ENCODE measurements at regions not wholly inside any gene's neighbourhood (a gene's known extent, or its start where the extent isn't known, plus 50 kb on each side); places are given as distances from the start of the nearest gene placed in this dataset.
A peak's percentile ranks its signal among the peaks of the same experiment; 100 is the strongest.
"Not testable (repeated sequence)": the region's sequence is repeated elsewhere in the genome, so short reads cannot be mapped to it uniquely, and the experiment has no call there.

GRCh38 chr9:108270051-108270450 lies 585.7 kb downstream of the ACTL7B start:
- no peak for ATAC-seq
- intact Hi-C loops (cut with DNase I) = loop anchor here (10.0 kb wide), 1 partner anchor 785 kb away; the partner anchor contains the start of gene KLF4
- DNase-seq (ENCODE audit: low spot score) = no peak

- no peak for ATAC-seq
- intact Hi-C loops (cut with DNase I) = no loop called here
Measured at GRCh38 chr9:108269371-108269770, 586.4 kb downstream of the ACTL7B start.

GRCh38 chr9:108265065-108265464 lies 590.7 kb downstream of the ACTL7B start:
- ATAC-seq (no peak), DNase-seq (ENCODE audit: low spot score) (no peak)
- intact Hi-C loops (cut with DNase I) = no loop called here

More at GRCh38 chr9:108269371-108269770, 586.4 kb downstream of the ACTL7B start:
- DNase-seq (ENCODE audit: low spot score) = no peak

GRCh38 chr9:108264093-108264492 lies 591.7 kb downstream of the ACTL7B start:
- no peak for ATAC-seq
- DNase-seq (ENCODE audit: low spot score) = no peak
- intact Hi-C loops (cut with DNase I) = no loop called here

GRCh38 chr9:108262836-108263235 lies 593.0 kb downstream of the ACTL7B start:
- intact Hi-C loops (cut with DNase I) = no loop called here
- no peak for DNase-seq (ENCODE audit: low spot score)

GRCh38 chr9:108259917-108260675 lies 595.7 kb downstream of the ACTL7B start:
- intact Hi-C loops (cut with DNase I) = no loop called here
- DNase-seq (ENCODE audit: low spot score) (no peak), ATAC-seq (no peak)

More at GRCh38 chr9:108262836-108263235, 593.0 kb downstream of the ACTL7B start:
- no peak for ATAC-seq

- intact Hi-C loops (cut with DNase I) = no loop called here
- ATAC-seq (peak; percentile 64), DNase-seq (ENCODE audit: low spot score) (no peak)
Measured at GRCh38 chr9:108258640-108259039, 597.1 kb downstream of the ACTL7B start.

- ATAC-seq = no peak
- intact Hi-C loops (cut with DNase I) = no loop called here
- DNase-seq (ENCODE audit: low spot score) = no peak
Measured at GRCh38 chr9:108257382-108257781, 598.4 kb downstream of the ACTL7B start.

GRCh38 chr9:108254236-108254635 lies 601.5 kb downstream of the ACTL7B start:
- intact Hi-C loops (cut with DNase I) = no loop called here
- DNase-seq (ENCODE audit: low spot score) (no peak), ATAC-seq (no peak)

GRCh38 chr9:108247391-108247790 lies 608.4 kb downstream of the ACTL7B start:
- DNase-seq (ENCODE audit: low spot score); intact Hi-C loops (cut with DNase I); ATAC-seq: not testable (repeated sequence)

GRCh38 chr9:108245901-108246300 lies 609.9 kb downstream of the ACTL7B start:
- intact Hi-C loops (cut with DNase I) = no loop called here
- DNase-seq (ENCODE audit: low spot score) = no peak
- no peak for ATAC-seq

- intact Hi-C loops (cut with DNase I) = no loop called here
- ATAC-seq (no peak), DNase-seq (ENCODE audit: low spot score) (no peak)
Measured at GRCh38 chr9:108245331-108245730, 610.5 kb downstream of the ACTL7B start.

GRCh38 chr9:108244686-108245085 lies 611.1 kb downstream of the ACTL7B start:
- DNase-seq (ENCODE audit: low spot score) (no peak), ATAC-seq (no peak)
- intact Hi-C loops (cut with DNase I) = no loop called here

GRCh38 chr9:108241384-108242073 lies 614.3 kb downstream of the ACTL7B start:
- intact Hi-C loops (cut with DNase I) = no loop called here
- ATAC-seq (no peak), DNase-seq (ENCODE audit: low spot score) (no peak)

GRCh38 chr9:108239696-108240321 lies 616.0 kb downstream of the ACTL7B start:
- DNase-seq (ENCODE audit: low spot score) (no peak), ATAC-seq (no peak)
- intact Hi-C loops (cut with DNase I) = no loop called here

- ATAC-seq = no peak
- intact Hi-C loops (cut with DNase I) = no loop called here
- DNase-seq (ENCODE audit: low spot score) = no peak
Measured at GRCh38 chr9:108235609-108236008, 620.2 kb downstream of the ACTL7B start.

GRCh38 chr9:108234811-108235210 lies 621.0 kb downstream of the ACTL7B start:
- DNase-seq (ENCODE audit: low spot score) (no peak), ATAC-seq (no peak)
- intact Hi-C loops (cut with DNase I) = no loop called here

- intact Hi-C loops (cut with DNase I) = no loop called here
- DNase-seq (ENCODE audit: low spot score) (no peak), ATAC-seq (no peak)
Measured at GRCh38 chr9:108225149-108225800, 630.5 kb downstream of the ACTL7B start.

GRCh38 chr9:108224716-108225115 lies 631.1 kb downstream of the ACTL7B start:
- no peak for ATAC-seq
- intact Hi-C loops (cut with DNase I) = no loop called here
- no peak for DNase-seq (ENCODE audit: low spot score)
